GM19351 (cell line): ENCODE measurements at regions not wholly inside any gene's neighbourhood (a gene's known extent, or its start where the extent isn't known, plus 50 kb on each side); places are given as distances from the start of the nearest gene placed in this dataset.
"Not testable (repeated sequence)": the region's sequence is repeated elsewhere in the genome, so short reads cannot be mapped to it uniquely, and the experiment has no call there.

ENCODE experiments used
- ATAC-seq: cut with Tn5 transposase; IDR thresholded peaks from one replicate; pipeline ENCODE4 v1.9.1; 2021; ENCODE audit warnings: mild to moderate bottlenecking, moderate library complexity; ENCODE audit not compliant: unreplicated experiment

DNA sequence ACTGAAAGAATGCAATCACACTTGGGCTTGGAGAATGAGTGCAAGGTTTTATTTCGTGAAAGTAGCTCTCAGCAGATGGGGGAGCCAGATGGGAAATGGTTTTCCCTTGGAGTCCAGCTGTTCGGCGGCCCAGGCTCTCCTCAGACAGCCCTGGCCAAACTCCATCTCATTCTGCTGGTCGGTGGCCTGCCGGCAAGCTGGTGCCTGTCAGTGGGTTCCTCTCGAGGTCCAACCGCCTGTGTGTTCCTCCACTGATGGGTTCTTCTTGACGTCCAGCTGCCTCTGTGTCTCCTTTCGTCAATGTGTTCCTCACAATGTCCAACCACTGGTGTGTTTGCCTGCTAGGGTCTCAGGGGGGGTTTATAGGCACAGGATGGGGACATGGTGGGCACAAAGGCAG lies 80.3 kb downstream of the POU3F4 start:
- ATAC-seq, result no peak

DNA sequence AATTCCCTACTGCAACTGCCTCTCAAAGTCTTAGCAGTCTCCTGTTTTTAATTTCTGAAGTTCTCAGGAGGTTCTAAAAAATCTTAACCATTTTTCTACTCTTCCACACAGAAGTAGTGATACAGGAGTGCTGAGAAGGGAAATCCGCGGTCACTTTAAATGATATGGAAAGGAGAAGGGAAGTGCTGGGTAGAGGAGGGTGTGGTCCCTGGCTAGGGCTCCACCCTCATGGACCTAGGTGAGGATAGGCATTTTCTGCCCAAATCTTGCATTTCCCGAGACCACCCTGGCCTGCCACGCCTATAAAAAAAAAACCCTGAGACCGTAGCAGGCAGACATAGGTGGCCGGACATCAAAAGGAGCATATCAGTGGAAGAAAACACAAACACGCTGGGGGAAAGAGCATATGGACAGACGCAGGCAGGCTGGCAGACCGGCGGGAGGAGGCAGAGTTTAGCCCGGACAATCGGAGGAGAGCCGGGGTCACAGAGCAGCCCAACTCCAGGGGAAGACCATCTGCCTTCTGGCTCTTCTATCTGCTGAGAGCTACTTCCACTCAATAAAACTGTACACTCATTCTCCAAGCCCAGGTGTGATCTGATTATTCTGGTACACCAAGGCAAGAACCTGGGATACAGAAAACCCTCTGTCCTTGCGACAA lies 85.7 kb downstream of the POU3F4 start:
- ATAC-seq, result no peak

DNA sequence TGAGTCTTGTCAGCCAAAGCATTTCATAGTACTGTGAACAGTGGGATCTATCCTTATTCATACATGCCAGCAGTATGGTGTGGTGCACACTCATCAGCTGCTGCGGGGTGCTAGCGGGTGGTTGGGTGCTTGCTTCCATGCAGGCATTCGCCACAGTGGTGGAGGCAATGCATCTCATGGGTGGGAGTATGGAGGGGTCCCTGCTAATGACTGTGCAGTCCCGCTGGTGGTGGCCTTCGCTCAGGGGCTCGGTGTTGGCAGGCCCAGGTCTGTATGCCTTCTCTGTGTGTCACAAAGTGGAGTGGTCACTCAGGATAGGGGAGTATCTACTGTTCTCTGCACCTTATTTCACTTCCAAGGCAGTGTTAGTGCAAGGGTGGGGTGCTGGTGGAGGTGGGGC lies 122.6 kb downstream of the POU3F4 start:
- no peak for ATAC-seq

DNA sequence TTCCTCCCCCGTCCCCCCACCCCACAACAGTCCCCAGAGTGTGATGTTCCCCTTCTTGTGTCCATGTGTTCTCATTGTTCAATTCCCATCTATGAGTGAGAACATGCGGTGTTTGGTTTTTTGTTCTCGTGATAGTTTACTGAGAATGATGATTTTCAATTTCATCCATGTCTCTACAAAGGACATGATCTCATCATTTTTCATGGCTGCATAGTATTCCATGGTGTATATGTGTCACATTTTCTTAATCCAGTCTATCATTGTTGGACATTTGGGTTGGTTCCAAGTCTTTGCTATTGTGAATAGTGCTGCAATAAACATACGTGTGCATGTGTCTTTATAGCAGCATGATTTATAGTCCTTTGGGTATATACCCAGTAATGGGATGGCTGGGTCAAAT lies 141.6 kb downstream of the POU3F4 start:
- not testable (repeated sequence) for ATAC-seq

DNA sequence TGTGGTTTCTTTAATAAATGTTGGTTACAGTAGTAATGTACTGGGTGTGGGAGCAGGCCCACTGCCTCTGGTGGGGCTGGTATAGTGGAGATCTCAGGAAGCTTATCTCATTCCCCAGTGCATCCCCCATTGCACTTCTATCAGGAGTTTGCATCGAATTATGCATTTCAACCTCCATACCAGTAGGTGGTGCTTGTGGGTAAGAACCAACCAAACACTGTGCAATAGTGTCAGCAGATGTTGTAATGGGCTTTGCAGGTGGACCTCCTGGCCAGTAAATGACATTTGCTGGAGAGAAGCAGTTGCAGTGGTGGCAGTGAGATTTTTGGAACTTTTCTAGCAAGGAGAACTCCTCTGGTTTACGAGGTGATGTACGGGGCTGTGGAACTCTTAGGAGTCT lies 150.6 kb downstream of the POU3F4 start:
- ATAC-seq, result peak; percentile 97
